ENCODE measurements at regions not wholly inside any gene's neighbourhood (a gene's known extent, or its start where the extent isn't known, plus 50 kb on each side); places are given as distances from the start of the nearest gene placed in this dataset.

- no peak for DNase-seq (ENCODE audit: low read depth)
Observed at GRCh38 chr2:8479298-8479697, 202.6 kb upstream of the ID2 start.

DNA sequence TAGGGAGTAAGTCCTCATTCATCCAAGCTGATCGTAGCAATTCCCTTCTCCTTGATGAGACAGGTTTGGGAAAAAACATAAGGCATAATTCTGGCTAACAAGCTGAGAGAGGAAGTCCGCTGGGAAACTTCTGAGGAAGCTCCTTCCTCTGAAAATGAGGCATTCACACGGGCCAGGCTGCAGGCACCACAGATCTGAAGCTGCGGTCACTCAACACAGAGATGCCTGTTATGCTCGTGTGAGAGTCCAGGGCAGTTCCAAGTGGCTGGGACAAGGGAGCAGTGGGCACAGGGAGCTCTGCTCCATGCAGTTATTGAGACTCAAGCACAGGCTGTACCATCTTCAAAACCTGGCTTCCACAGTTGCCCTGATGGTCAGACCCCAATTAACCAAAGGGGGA lies 200.9 kb upstream of the ID2 start:
- DNase-seq (ENCODE audit: low read depth), result no peak

DNA sequence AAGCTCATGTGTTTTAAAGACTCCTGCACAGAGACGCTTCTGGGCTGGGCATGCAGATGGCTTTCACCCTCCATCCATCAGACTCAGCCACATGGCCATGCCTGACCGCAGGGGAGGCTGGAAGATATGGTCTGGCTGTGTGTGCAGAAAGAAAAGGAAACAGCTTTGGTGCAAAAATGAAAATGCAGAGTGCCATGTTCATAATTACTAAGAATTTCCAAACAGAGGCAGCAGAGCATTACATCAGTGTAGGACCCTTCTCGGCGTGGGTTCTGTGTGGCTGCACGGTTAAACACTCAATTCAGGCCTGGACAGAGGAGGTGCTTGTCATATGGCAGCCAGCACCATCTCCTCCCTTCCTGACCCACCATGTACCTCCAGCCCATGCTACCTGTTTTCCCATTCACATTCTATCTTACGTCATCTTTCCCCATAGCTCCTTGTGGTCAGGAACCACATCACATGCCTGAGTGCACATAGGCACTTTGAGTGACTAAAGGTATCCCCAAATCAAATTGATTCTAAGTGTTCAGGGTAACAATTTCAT lies 200.3 kb upstream of the ID2 start:
- DNase-seq (ENCODE audit: low read depth), result no peak

DNA sequence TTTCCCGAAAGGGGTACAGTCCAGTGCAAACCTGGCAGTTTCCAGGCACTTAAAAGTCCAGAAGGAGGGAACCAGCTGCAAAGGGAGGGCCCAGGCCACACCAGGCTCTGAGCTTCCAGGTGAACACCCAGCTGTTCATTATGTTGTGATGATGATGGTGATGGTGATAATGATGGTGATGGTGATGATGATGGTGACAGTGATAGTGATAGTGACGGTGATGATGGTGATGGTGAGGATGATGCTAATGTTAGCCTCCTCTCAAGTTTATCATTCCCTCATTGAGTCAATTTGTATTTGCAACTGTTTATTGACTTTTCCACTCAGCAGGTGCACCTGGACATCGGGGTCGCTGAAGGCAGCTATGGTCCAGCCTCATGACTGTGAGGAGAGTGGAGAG lies 199.4 kb upstream of the ID2 start:
- DNase-seq (ENCODE audit: low read depth), result no peak

- DNase-seq (ENCODE audit: low read depth), result no peak
Observed at GRCh38 chr2:8484502-8485283, 197.2 kb upstream of the ID2 start.

- DNase-seq (ENCODE audit: low read depth), result no peak
Observed at GRCh38 chr2:8485736-8486135, 196.1 kb upstream of the ID2 start.

DNA sequence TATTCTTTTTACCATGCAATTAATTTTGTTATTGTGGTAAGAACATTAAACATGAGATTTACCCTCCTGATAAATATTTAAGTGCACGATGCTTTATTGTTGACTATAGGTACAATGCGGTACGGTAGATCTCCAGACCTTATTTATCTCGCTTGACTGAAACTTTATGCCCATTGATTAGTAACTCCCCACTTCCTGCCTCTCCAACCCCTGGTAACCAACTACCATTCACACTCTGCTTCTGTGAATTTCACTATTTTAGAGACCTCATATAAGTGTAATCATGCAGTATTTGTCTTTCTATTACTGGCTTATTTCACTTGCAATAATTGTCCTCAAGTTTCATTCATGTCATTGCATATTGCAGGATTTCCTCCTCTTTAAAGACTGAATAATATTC lies 195.7 kb upstream of the ID2 start:
- DNase-seq (ENCODE audit: low read depth), result no peak

- peak; percentile 26 for DNase-seq (ENCODE audit: low read depth)
Observed at GRCh38 chr2:8487461-8487932, 194.4 kb upstream of the ID2 start.

GRCh38 chr2:8488001-8488738 lies 193.7 kb upstream of the ID2 start:
- no peak for DNase-seq (ENCODE audit: low read depth)

DNA sequence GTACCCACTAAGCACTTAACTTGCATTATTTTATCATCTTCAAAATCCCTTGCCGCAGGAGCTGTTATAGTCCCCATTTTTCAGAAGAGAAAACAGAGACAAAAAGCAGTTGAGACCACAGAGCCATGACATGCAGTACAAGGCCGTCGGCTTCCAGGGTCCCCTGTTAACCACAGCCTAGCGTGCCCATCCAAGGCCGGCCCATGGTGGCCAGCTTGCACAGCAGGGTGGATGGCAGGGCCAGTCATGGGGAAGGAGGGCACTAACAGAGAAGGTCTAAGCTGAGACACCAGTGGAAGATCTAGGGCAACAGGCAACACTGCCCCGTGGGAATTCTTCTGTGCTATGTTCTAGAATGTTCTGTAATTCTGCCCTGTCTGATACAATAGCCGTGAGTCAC lies 192.6 kb upstream of the ID2 start:
- no peak for DNase-seq (ENCODE audit: low read depth)

DNA sequence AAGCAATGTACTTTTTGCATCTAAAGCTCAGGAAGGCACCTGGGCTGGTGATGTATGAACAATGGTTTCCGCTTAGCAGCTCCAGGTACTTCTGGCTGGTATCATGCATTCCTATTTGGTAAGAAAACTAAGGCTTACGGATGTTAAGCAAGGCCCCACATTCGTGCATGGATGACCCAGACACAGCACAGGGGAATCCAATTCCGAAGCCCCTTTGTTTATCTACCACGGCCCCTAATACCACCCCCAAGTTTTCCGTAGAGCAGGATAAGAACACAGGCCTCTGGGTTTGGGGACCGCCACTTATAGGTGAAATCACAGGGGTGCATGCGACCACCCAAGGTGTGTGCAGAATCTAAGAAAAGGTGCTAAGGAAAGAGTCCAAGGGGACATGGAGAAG lies 192.1 kb upstream of the ID2 start:
- DNase-seq (ENCODE audit: low read depth), result no peak

DNA sequence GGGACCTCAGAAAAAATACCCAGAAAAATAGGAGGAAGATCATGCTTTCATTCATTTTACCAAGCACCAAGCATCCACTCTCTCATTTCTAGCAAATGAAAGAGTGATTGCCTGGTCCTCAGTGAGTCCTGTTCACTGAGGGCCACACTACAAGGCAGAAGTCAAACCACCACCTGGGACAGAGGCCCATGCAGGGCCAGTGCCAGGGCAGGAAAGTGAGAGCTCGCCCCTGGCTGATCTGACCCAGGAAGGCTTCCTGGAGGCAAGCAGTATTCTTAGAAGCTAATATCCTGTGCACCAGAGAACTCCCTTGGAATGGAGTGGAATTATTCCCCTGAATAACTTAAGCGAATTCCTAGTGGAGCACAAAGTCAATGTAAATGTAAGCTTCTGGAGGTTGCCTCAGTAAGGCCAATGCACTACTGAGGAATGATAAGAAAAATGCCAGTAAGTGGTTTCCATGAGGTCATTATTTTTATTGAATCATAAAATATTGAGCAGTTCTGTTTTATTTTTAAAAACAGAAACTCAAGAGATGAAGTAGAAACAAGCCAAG lies 191.6 kb upstream of the ID2 start:
- peak; percentile 19 for DNase-seq (ENCODE audit: low read depth)

GRCh38 chr2:8491296-8492027 lies 190.4 kb upstream of the ID2 start:
- no peak for DNase-seq (ENCODE audit: low read depth)

DNA sequence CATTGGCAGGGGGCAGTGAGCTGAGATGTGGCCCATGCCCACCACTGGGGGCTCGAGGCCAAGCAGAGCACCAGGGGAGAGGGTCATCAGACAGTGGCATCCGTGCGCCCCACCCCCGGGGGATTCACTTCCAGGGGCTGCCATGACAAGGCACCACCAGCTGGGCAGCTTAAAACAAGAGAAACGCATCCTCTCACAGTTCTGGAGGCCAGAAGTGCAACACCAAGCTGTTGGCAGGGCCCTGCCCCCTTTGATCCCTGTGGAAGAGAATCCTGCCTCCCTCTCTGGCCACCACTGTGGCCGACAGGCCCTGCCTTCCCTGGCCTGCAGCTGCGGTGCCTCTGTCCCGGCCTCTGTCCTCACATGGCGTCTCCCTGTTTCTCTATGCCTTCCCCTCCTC lies 187.7 kb upstream of the ID2 start:
- DNase-seq (ENCODE audit: low read depth), result no peak

GRCh38 chr2:8494589-8494988 lies 187.3 kb upstream of the ID2 start:
- no peak for DNase-seq (ENCODE audit: low read depth)

- DNase-seq (ENCODE audit: low read depth), result no peak
Observed at GRCh38 chr2:8495189-8495989, 186.5 kb upstream of the ID2 start.

DNA sequence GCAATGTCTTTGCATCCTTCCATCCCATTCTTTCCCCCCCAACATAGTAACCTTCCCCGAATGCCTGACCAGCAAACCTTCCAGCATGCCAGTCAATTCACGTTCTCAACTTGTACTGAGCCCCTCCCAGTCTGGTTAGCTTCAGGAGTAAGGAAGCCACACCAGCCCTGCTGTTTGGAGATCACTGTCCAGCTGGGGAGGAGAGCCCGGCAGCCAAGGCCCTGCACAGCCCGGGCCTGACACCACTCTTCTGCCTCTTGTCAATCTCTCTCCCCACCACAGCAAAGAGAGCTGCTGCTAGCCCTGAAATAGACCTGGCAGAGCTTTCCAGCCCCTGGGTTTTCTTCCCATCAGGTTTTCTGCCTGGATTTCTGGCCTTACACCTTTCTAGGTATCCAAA lies 185.8 kb upstream of the ID2 start:
- no peak for DNase-seq (ENCODE audit: low read depth)

- DNase-seq (ENCODE audit: low read depth), result no peak
Observed at GRCh38 chr2:8496617-8497016, 185.2 kb upstream of the ID2 start.

- no peak for DNase-seq (ENCODE audit: low read depth)
Observed at GRCh38 chr2:8498994-8499393, 182.9 kb upstream of the ID2 start.

DNA sequence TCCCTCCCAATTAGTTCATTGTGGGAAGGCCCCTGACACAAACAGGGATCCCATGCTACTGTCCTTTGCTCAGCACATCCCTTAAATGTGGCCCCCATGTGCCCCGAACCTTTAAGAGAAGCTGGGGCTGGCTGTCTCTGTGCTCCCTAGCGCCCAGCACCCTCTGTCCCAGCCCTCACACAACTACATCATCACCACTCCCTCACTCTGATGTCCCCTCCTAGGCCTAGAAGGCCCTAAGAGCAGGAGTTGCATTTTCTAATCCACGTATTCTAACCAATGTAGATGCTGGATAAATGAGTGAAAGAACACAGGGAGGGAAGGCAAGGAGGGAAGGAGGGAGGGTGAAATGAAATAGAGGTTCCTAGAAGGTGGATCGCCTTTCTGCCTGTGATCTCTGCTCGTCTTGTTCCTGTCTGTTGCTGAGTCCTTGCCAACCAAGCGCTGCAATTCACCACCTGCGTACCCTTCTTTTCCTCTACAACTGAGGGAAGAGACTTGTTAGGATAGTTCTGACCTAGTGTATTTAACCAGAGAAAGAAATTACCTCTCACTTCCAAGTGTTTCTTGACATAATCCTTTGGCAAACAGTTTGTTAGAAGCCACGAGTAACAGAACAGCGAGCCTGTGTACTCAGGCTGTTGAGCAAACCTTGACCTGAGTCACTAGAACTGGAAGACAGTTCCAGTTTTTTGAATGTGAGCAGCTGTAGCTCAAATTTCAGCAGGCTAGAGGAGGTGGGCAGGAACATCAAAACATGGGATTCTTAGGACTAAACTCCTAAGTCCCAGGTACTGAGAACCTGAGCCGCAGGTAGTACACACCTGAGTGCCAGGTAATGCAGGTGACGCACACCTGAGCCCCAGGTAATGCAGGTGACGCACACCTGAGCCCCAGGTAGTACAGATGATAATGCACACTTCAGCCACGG lies 181.5 kb upstream of the ID2 start:
- DNase-seq (ENCODE audit: low read depth), result no peak

Data from stromal cell of bone marrow (primary cell).